ENCODE measurements at regions not wholly inside any gene's neighbourhood (a gene's known extent, or its start where the extent isn't known, plus 50 kb on each side); places are given as distances from the start of the nearest gene placed in this dataset.

- TF ChIP-seq CTCF (IDR thresholded peaks at IDR 0.05 in 8 of 11, conservative IDR thresholded peaks at IDR 0.05 in 3 of 11), result no peak
- no peak for TF ChIP-seq POLR2A (IDR thresholded peaks at IDR 0.05)
These were observed 252.6 kb downstream of the TMEM47 start for GRCh38 chrX:34404386-34405070.

All from spleen (tissue), 7 donors.